ENCODE measurements at regions not wholly inside any gene's neighbourhood (a gene's known extent, or its start where the extent isn't known, plus 50 kb on each side); places are given as distances from the start of the nearest gene placed in this dataset.

- DNase-seq = no peak
These were observed 57.5 kb upstream of the C14orf180 start for GRCh38 chr14:104521816-104522745.

GRCh38 chr14:104522926-104523545 lies 56.5 kb upstream of the C14orf180 start:
- no peak for DNase-seq

DNA sequence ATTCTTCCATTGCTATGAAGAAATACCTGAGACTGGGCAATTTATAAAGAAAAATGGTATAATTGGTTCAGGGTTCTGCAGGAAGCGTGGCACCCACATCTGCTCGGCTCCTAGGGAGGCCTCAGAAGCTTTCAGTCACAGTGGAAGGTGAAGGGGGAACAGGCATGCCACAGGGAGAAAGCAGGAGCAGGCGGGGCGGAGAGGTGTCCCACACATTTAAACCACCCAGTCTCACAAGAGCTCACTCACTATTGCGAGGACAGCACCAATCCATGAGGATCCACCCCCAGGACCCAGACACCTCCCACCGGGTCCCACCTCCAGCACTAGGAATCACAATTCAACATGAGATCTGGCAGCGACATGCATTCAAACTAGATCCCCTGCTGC lies 56.0 kb upstream of the C14orf180 start:
- no peak for DNase-seq

DNA sequence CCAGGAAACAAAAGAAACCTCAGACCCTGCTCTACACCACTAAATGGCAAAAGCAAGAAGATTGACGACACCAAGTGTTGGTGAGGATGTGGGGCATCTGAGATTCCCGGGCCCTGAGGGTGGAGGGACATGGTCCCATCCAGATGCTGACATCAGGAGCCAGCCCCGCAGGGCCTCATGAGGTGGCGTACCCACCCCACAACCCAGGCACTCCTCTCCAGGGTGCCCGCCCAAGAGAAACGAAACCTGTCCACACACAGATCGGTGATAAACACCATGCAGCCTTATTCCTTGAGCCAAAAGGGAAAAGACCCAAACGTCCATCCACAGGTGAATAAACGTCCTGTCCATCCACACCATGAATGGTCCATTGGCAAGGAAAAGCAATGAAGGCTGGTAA lies 54.8 kb upstream of the C14orf180 start:
- no peak for DNase-seq

- no peak for DNase-seq
These were observed 52.6 kb upstream of the C14orf180 start for GRCh38 chr14:104526723-104527645.

GRCh38 chr14:104527857-104528459 lies 51.6 kb upstream of the C14orf180 start:
- no peak for DNase-seq

DNA sequence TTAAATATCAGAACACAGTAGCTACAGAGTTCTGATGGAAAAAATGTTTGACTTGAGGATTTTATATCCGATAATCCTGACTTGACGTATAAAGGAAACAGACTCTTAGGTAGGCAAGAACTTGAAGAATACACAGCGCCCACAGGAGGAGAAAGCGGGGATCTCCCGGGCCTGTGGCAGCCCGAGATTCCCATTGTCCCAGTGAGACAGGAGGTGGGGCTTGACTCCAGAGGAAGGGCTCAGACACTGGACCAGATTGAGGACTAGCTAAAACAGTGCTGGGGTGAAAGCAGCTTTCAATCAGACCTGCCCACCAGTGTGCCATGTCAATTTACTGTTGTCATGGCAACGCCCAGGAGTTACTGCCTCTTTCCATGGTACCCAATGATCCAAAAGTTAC lies 51.1 kb upstream of the C14orf180 start:
- no peak for DNase-seq
